Osteocyte (in vitro differentiated cells): ENCODE measurements at regions not wholly inside any gene's neighbourhood (a gene's known extent, or its start where the extent isn't known, plus 50 kb on each side); places are given as distances from the start of the nearest gene placed in this dataset.

Source experiments
- DNase-seq: peaks from one replicate; pipeline ENCODE4 v3.0.0; 2021; ENCODE audit warnings: mixed read lengths; ENCODE audit not compliant: unreplicated experiment; ENCODE audit errors: extremely low spot score
- H3K27ac Mint-ChIP-seq: one replicate; pipeline ENCODE4 v1.8.0; 2021; ENCODE audit warnings: mild to moderate bottlenecking, mixed read lengths; ENCODE audit not compliant: unreplicated experiment
- H3K27me3 Mint-ChIP-seq: one replicate; pipeline ENCODE4 v1.8.0; 2021; ENCODE audit warnings: mixed read lengths; ENCODE audit not compliant: unreplicated experiment
- H3K36me3 Mint-ChIP-seq: one replicate; pipeline ENCODE4 v1.8.0; 2021; ENCODE audit warnings: mixed read lengths; ENCODE audit not compliant: unreplicated experiment
- H3K4me1 Mint-ChIP-seq: one replicate; pipeline ENCODE4 v1.8.0; 2021; ENCODE audit warnings: mixed read lengths; ENCODE audit not compliant: unreplicated experiment
- H3K4me3 Mint-ChIP-seq: one replicate; pipeline ENCODE4 v1.8.0; 2021; ENCODE audit warnings: mild to moderate bottlenecking, moderate library complexity, mixed read lengths; ENCODE audit not compliant: unreplicated experiment
- H3K9me3 Mint-ChIP-seq: one replicate; pipeline ENCODE4 v1.8.0; 2021; ENCODE audit warnings: mixed read lengths; ENCODE audit not compliant: unreplicated experiment
- TF ChIP-seq, protein P1 (sequence below): fragments of 200-600 bp; sonication (generic); IDR thresholded peaks from 2 replicates; pipeline ENCODE4 v1.5.0; 2021; ENCODE audit warnings: antibody characterized with exemption, mild to moderate bottlenecking, moderate library complexity

DNA sequence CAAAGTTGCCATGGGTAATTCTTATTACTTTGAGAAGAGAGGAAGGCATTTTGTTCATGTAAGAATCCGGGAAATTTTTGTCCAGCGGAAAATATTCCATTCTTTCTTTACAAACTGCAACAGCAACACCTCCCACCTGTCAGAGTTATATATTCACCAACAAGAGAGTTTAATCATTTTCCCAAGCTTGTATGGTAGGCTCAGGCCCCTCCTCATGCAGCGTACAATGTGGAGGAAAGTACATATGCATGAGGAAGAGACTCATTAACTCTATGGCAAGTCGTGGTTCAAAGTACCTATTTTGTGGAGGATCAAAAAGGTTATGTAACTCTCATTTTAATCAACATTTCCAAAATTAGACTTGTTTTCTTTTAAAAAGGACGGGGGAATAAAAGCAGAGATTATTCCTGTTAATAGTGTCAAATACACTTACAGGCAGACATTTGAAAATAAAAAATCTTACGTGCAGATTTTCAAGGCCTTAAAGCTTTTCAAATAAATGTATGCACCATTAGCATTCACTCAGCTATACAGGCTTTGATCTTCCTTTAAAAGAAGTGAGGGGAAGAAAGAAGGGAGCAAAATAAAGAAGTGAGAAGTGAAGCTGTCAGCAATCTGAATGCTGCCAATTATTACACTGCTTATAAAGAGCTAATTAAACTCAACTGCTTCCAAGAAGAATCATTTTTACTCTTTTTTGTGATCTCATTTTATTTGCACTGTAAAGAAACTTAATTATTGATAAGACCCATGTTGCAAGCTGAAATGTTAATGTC lies 204.8 kb downstream of the FAT4 start:
- Mint-ChIP-seq H3K27me3 (no peaks in the 10 kb centered on the region), H3K36me3 (no peaks in the 10 kb centered on the region), H3K27ac (no peak overlapping the region), H3K4me3 (no peak overlapping the region), H3K9me3 (peaks cover 12% of the 10 kb centered on the region), H3K4me1 (peaks cover 35% of the 10 kb centered on the region)
- TF ChIP-seq, protein P1, sequence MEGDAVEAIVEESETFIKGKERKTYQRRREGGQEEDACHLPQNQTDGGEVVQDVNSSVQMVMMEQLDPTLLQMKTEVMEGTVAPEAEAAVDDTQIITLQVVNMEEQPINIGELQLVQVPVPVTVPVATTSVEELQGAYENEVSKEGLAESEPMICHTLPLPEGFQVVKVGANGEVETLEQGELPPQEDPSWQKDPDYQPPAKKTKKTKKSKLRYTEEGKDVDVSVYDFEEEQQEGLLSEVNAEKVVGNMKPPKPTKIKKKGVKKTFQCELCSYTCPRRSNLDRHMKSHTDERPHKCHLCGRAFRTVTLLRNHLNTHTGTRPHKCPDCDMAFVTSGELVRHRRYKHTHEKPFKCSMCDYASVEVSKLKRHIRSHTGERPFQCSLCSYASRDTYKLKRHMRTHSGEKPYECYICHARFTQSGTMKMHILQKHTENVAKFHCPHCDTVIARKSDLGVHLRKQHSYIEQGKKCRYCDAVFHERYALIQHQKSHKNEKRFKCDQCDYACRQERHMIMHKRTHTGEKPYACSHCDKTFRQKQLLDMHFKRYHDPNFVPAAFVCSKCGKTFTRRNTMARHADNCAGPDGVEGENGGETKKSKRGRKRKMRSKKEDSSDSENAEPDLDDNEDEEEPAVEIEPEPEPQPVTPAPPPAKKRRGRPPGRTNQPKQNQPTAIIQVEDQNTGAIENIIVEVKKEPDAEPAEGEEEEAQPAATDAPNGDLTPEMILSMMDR = no peak
- no peak for DNase-seq

DNA sequence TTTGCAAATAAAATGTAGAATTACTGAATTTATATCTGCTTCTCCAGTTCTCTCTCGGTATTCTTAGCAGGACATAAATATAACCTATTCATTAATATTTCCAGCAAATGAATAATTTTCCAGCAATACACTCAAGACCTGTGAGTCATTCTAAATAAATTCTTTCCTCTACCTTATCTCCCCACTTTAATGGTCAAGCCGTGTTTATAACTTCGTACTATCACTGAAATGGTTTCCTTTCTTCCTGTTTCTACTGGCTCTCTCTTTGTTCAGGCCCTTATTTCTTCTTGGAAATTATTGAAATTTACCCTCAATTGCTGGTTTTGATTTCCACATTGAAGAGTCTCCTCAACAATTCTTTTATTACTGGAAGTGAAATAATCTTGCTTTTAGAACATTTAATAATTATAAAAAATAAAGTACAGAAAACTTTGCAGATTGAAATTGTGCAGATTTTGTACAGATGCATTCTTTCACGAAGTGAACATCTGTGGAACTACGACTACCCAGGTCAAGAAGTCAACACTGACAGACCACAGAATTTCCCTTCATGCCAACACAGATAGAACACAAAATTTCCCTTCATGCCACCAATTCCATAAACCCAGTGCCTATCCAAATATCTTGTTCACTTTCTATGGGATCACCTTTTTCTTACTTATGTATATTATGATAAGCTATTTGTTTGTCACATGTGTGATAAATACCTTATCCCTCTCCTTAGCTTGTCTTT lies 205.7 kb downstream of the FAT4 start:
- Mint-ChIP-seq H3K9me3 (peaks cover 5% of the 10 kb centered on the region), H3K27ac (peak overlapping the region; percentile 45), H3K4me1 (peaks cover 35% of the 10 kb centered on the region), H3K36me3 (no peaks in the 10 kb centered on the region), H3K4me3 (no peak overlapping the region), H3K27me3 (no peaks in the 10 kb centered on the region)
- DNase-seq = no peak
- TF ChIP-seq, protein P1 = no peak

DNA sequence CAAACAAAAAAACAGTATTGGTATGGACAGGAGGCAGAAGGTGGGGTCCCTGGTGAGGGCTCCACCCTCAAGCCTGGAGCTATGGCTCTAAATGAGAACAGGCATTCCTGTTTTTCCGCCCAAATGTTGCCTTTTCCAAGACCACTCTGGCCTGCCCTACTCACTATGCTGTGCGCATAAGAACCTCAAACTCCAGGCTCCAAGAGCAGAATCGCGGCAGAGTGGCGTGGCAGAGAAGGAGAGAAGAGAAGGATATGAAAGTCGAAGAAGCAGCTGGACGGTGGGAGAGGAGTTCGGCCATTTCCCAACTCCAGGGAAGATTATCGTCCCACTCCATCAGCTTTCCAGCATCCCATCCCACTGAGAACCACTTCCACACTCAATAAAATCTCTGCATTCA lies 207.8 kb downstream of the FAT4 start:
- TF ChIP-seq, protein P1 = no peak
- Mint-ChIP-seq H3K4me3 (no peak overlapping the region), H3K9me3 (no peaks in the 10 kb centered on the region), H3K27ac (no peak overlapping the region), H3K27me3 (no peaks in the 10 kb centered on the region), H3K4me1 (peaks cover 27% of the 10 kb centered on the region), H3K36me3 (no peaks in the 10 kb centered on the region)
- no peak for DNase-seq

DNA sequence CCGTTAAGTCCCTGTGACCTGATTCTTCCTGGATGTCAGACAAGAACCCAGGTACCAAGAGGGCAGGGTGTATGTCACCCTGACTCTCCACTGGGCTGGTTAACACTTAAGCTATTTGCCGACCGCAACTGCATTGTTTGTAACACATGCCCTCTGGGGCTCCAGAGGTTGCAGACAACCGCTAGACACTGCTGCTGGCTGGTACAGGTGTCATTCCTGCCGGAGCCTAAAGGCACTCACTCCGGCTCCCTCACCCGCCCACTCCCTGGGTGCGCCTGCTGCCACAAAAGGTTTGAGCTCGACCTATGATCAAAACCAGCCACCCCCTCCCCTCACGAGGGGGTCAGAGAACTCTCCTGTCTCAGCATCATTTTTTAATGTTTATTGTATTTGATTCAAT lies 208.2 kb downstream of the FAT4 start:
- no peak for DNase-seq
- Mint-ChIP-seq H3K4me1 (peaks cover 23% of the 10 kb centered on the region), H3K36me3 (no peaks in the 10 kb centered on the region), H3K4me3 (no peak overlapping the region), H3K27ac (no peak overlapping the region), H3K27me3 (no peaks in the 10 kb centered on the region), H3K9me3 (no peaks in the 10 kb centered on the region)
- TF ChIP-seq, protein P1 = no peak

- Mint-ChIP-seq H3K9me3 (peaks cover 8% of the 10 kb centered on the region), H3K36me3 (no peaks in the 10 kb centered on the region), H3K27me3 (no peaks in the 10 kb centered on the region), H3K4me1 (peaks cover 2% of the 10 kb centered on the region), H3K27ac (no peak overlapping the region), H3K4me3 (no peak overlapping the region)
- DNase-seq = no peak
- TF ChIP-seq, protein P1 = peak; percentile 31
Observed at GRCh38 chr4:125526420-125526819, 211.7 kb downstream of the FAT4 start.
